Liver (tissue), 3 donors: ENCODE measurements at regions not wholly inside any gene's neighbourhood (a gene's known extent, or its start where the extent isn't known, plus 50 kb on each side); places are given as distances from the start of the nearest gene placed in this dataset.

Experiments
- CTCF ChIP-seq: fragments of 150-350 bp; IDR thresholded peaks from 2 replicates; pipeline ENCODE4 v1.5.1; 2017; ENCODE audit warnings: improper control_type of control experiment, low read depth, low read length; ENCODE audit not compliant: missing input control
- REST ChIP-seq: IDR thresholded peaks from 2 replicates; pipeline ENCODE4 v1.6.1; 2016; ENCODE audit warnings: antibody characterized with exemption, mild to moderate bottlenecking
- TAF1 ChIP-seq: conservative IDR thresholded peaks from 2 replicates; pipeline ENCODE4 v1.6.1; 2016; ENCODE audit warnings: antibody characterized with exemption, mild to moderate bottlenecking
- YY1 ChIP-seq: IDR thresholded peaks from 2 replicates; pipeline ENCODE4 v1.6.1; 2016; ENCODE audit warnings: antibody characterized with exemption, mild to moderate bottlenecking
- donor health status: healthy.
- donor health status: healthy.

GRCh38 chr3:127419641-127420553 is 132.1 kb upstream of the PRR20G start:
- TF ChIP-seq TAF1 (no peak), REST (no peak), CTCF (no peak), YY1 (no peak)
